GM12864 (cell line): ENCODE measurements at regions not wholly inside any gene's neighbourhood (a gene's known extent, or its start where the extent isn't known, plus 50 kb on each side); places are given as distances from the start of the nearest gene placed in this dataset.

ENCODE experiments used
- DNase-seq: peaks from one replicate; pipeline ENCODE4 v3.0.0-alpha.2; 2011; ENCODE audit warnings: low read depth
- H3K4me3 ChIP-seq: 2 replicates; pipeline ENCODE4 v1.5.1; 2011; ENCODE audit warnings: mild to moderate bottlenecking, low read depth, low read length, control low read depth
- CTCF ChIP-seq: IDR thresholded peaks from 2 replicates; pipeline ENCODE4 v1.5.1; 2011; ENCODE audit warnings: low read depth, mild to moderate bottlenecking, moderate library complexity, low read length, control low read depth, inconsistent platforms; ENCODE audit errors: missing control alignments

- TF ChIP-seq CTCF: no peak
- no peak for DNase-seq
- no peak overlapping the region for H3K4me3 ChIP-seq
These were observed 317.2 kb upstream of the ZFHX3 start for GRCh38 chr16:73365016-73365551.

- DNase-seq: no peak
- no peak overlapping the region for H3K4me3 ChIP-seq
- no peak for TF ChIP-seq CTCF
These were observed 316.5 kb upstream of the ZFHX3 start for GRCh38 chr16:73364413-73364812.

GRCh38 chr16:73361061-73361460 lies 313.1 kb upstream of the ZFHX3 start:
- H3K4me3 ChIP-seq: no peak overlapping the region
- TF ChIP-seq CTCF: no peak
- no peak for DNase-seq

GRCh38 chr16:73356401-73357079 lies 308.6 kb upstream of the ZFHX3 start:
- TF ChIP-seq CTCF: no peak
- no peak for DNase-seq
- no peak overlapping the region for H3K4me3 ChIP-seq

GRCh38 chr16:73355981-73356380 lies 308.1 kb upstream of the ZFHX3 start:
- no peak for DNase-seq
- no peak for TF ChIP-seq CTCF
- H3K4me3 ChIP-seq: no peak overlapping the region

GRCh38 chr16:73354434-73354833 lies 306.5 kb upstream of the ZFHX3 start:
- no peak for DNase-seq
- H3K4me3 ChIP-seq: no peak overlapping the region
- no peak for TF ChIP-seq CTCF

- no peak for TF ChIP-seq CTCF
- DNase-seq: no peak
- no peak overlapping the region for H3K4me3 ChIP-seq
These were observed 303.0 kb upstream of the ZFHX3 start for GRCh38 chr16:73350707-73351452.
